GM23248 (cell line): ENCODE measurements at regions not wholly inside any gene's neighbourhood (a gene's known extent, or its start where the extent isn't known, plus 50 kb on each side); places are given as distances from the start of the nearest gene placed in this dataset.

Experiments
- DNase-seq: peaks from one replicate; pipeline ENCODE4 v3.0.0-alpha.2; 2015
- H2AFZ ChIP-seq: fragments of 200-600 bp; sonication (generic); 2 replicates; pipeline ENCODE4 v1.6.1; 2016; ENCODE audit warnings: antibody characterized with exemption
- H3F3A ChIP-seq: fragments of 200-600 bp; sonication (generic); 2 replicates; pipeline ENCODE4 v1.6.1; 2016; ENCODE audit warnings: mild to moderate bottlenecking, antibody characterized with exemption, mixed run types; ENCODE audit not compliant: insufficient read depth
- H3K27ac ChIP-seq: fragments of 200-600 bp; sonication (generic); 2 replicates; pipeline ENCODE4 v1.5.1; 2016; ENCODE audit warnings: mild to moderate bottlenecking
- H3K27me3 ChIP-seq: fragments of 200-600 bp; sonication (generic); replicated peaks from 2 replicates; pipeline ENCODE4 v1.6.1; 2016; ENCODE audit warnings: mild to moderate bottlenecking; ENCODE audit not compliant: insufficient read depth
- H3K36me3 ChIP-seq: fragments of 200-600 bp; sonication (generic); 2 replicates; pipeline ENCODE4 v1.6.1; 2016; ENCODE audit warnings: low read depth, mild to moderate bottlenecking
- H3K4me1 ChIP-seq: fragments of 200-600 bp; sonication (generic); 2 replicates; pipeline ENCODE4 v1.6.1; 2016; ENCODE audit warnings: mild to moderate bottlenecking; ENCODE audit not compliant: insufficient read depth
- H3K4me2 ChIP-seq: fragments of 200-600 bp; sonication (generic); one replicate; pipeline ENCODE4 v1.6.1; 2016; ENCODE audit warnings: mild to moderate bottlenecking; ENCODE audit not compliant: unreplicated experiment
- H3K4me3 ChIP-seq: fragments of 200-600 bp; sonication (generic); 2 replicates; pipeline ENCODE4 v1.5.1; 2016; ENCODE audit warnings: mild to moderate bottlenecking
- H3K79me2 ChIP-seq: fragments of 200-600 bp; sonication (generic); 2 replicates; pipeline ENCODE4 v1.6.1; 2016; ENCODE audit warnings: mild to moderate bottlenecking; ENCODE audit not compliant: insufficient read depth
- H3K9ac ChIP-seq: fragments of 200-600 bp; sonication (generic); 2 replicates; pipeline ENCODE4 v1.6.1; 2016; ENCODE audit warnings: mild to moderate bottlenecking
- H3K9me2 ChIP-seq: fragments of 200-600 bp; sonication (generic); 2 replicates; pipeline ENCODE4 v1.6.1; 2016; ENCODE audit warnings: mixed run types, mild to moderate bottlenecking, moderate library complexity; ENCODE audit not compliant: insufficient read depth
- H3K9me3 ChIP-seq: fragments of 200-600 bp; sonication (generic); one replicate; pipeline ENCODE4 v1.6.1; 2017; ENCODE audit warnings: low read depth
- H4K20me1 ChIP-seq: fragments of 200-600 bp; sonication (generic); 2 replicates; pipeline ENCODE4 v1.6.0; 2016; ENCODE audit not compliant: insufficient read depth
- EZH2 ChIP-seq: fragments of 200-600 bp; sonication (generic); IDR thresholded peaks from 2 replicates; pipeline ENCODE4 v1.6.1; 2018; ENCODE audit warnings: antibody characterized with exemption, mild to moderate bottlenecking; ENCODE audit not compliant: insufficient read depth, poor library complexity, severe bottlenecking
- EZH2phosphoT487 ChIP-seq: fragments of 200-600 bp; sonication (generic); IDR thresholded peaks from 2 replicates; pipeline ENCODE4 v1.6.1; 2018; ENCODE audit warnings: antibody characterized with exemption, moderate library complexity, mild to moderate bottlenecking, low read depth; ENCODE audit not compliant: insufficient read depth
- WGBS, 2 experiments: methylation state at CpG; one replicate each; pipeline ENCODE4 v1.1.6; 2015 to 2017; ENCODE audit warnings: low lambda C conversion rate in 2 of 2, low coverage in 1 of 2; ENCODE audit errors: missing lambda C conversion rate in 2 of 2; 5-methylcytosine and 5-hydroxymethylcytosine counted together
- in situ Hi-C: fragments of 300-500 bp; cut with MboI; formaldehyde crosslinking; loops from 2 replicates; pipeline ENCODE4 v1.15.0; 2020

- 18% methylated on average over 1 of the region's 1 CpG for WGBS, 2 experiments
- in situ Hi-C loops: loop anchor here (10.0 kb wide), 1 partner anchor 145 kb away; no protein-coding TSS in a partner anchor
Observed at GRCh38 chr13:107360010-107360409, 792.1 kb upstream of the ARGLU1 start.

GRCh38 chr13:107358866-107359265 lies 790.9 kb upstream of the ARGLU1 start:
- Histone ChIP-seq H3K36me3 (no peaks in the 10 kb centered on the region), H3K27me3 (no peaks in the 10 kb centered on the region), H3K9ac (no peak overlapping the region), H3K27ac (no peak overlapping the region), H3F3A (peaks cover 13% of the 10 kb centered on the region), H3K4me1 (peaks cover 22% of the 10 kb centered on the region), H3K9me2 (no peaks in the 10 kb centered on the region), H2AFZ (no peak overlapping the region), H4K20me1 (no peaks in the 10 kb centered on the region), H3K79me2 (0 out of 2 replicates have a peak, but pooled peaks cover 8% of the 10 kb centered on the region), H3K9me3 (no peaks in the 10 kb centered on the region), H3K4me2 (no peak overlapping the region), H3K4me3 (no peak overlapping the region)
- DNase-seq: no peak
- TF ChIP-seq EZH2phosphoT487: no peak
- no peak for TF ChIP-seq EZH2
- in situ Hi-C loops: no loop called here
- 95 to 97% methylated on average over 1 of the region's 1 CpG for WGBS, 2 experiments

More at GRCh38 chr13:107360010-107360409, 792.1 kb upstream of the ARGLU1 start:
- peak; percentile 48 for DNase-seq
- Histone ChIP-seq H3K9me2 (no peaks in the 10 kb centered on the region), H2AFZ (no peak overlapping the region), H3K4me2 (peak overlapping the region; percentile 26), H4K20me1 (no peaks in the 10 kb centered on the region), H3F3A (peaks cover 13% of the 10 kb centered on the region), H3K36me3 (no peaks in the 10 kb centered on the region), H3K4me3 (no peak overlapping the region), H3K27me3 (no peaks in the 10 kb centered on the region), H3K79me2 (0 out of 2 replicates have a peak, but pooled peaks cover 14% of the 10 kb centered on the region), H3K4me1 (peaks cover 23% of the 10 kb centered on the region), H3K9me3 (no peaks in the 10 kb centered on the region), H3K27ac (no peak overlapping the region), H3K9ac (no peak overlapping the region)
- TF ChIP-seq EZH2phosphoT487 (no peak), EZH2 (no peak)

GRCh38 chr13:107351305-107351704 lies 783.4 kb upstream of the ARGLU1 start:
- Histone ChIP-seq H3K9me2 (no peaks in the 10 kb centered on the region), H3F3A (peaks cover 15% of the 10 kb centered on the region), H3K9me3 (no peaks in the 10 kb centered on the region), H2AFZ (no peak overlapping the region), H3K4me1 (peaks cover 18% of the 10 kb centered on the region), H4K20me1 (no peaks in the 10 kb centered on the region), H3K27ac (no peak overlapping the region), H3K9ac (no peak overlapping the region), H3K36me3 (no peaks in the 10 kb centered on the region), H3K79me2 (peaks cover 17% of the 10 kb centered on the region), H3K27me3 (no peaks in the 10 kb centered on the region), H3K4me3 (no peak overlapping the region), H3K4me2 (no peak overlapping the region)
- TF ChIP-seq EZH2: no peak
- no peak for TF ChIP-seq EZH2phosphoT487
- DNase-seq: no peak
- WGBS, 2 experiments: 93 to 95% methylated on average over 8 of the region's 8 CpGs
- in situ Hi-C loops: no loop called here

GRCh38 chr13:107348925-107349324 lies 781.0 kb upstream of the ARGLU1 start:
- peak overlapping the region; percentile 72 for H3K4me2 ChIP-seq
- no peaks in the 10 kb centered on the region; the same call in 1 of the 2 replicates for H4K20me1 ChIP-seq
- no peaks in the 10 kb centered on the region for H3K36me3 ChIP-seq
- no peaks in the 10 kb centered on the region for H3K27me3 ChIP-seq
- peaks cover 15% of the 10 kb centered on the region for H3F3A ChIP-seq
- H3K79me2 ChIP-seq: peaks cover 34% of the 10 kb centered on the region
- H2AFZ ChIP-seq: no peak overlapping the region
- 13 to 16% methylated on average over 2 of the region's 2 CpGs for WGBS, 2 experiments
- TF ChIP-seq EZH2phosphoT487 (no peak), EZH2 (no peak)
- DNase-seq: peak; percentile 82
- peak overlapping the region; percentile 61 for H3K27ac ChIP-seq
- no peaks in the 10 kb centered on the region for H3K9me3 ChIP-seq
- H3K9ac ChIP-seq: no peak overlapping the region; the same call in 1 of the 2 replicates
- H3K4me1 ChIP-seq: peaks cover 18% of the 10 kb centered on the region
- H3K4me3 ChIP-seq: peak overlapping the region; percentile 46
- no peaks in the 10 kb centered on the region for H3K9me2 ChIP-seq
- in situ Hi-C loops: no loop called here
